HG02885 (cell line): ENCODE measurements at regions not wholly inside any gene's neighbourhood (a gene's known extent, or its start where the extent isn't known, plus 50 kb on each side); places are given as distances from the start of the nearest gene placed in this dataset.
"Not testable (repeated sequence)": the region's sequence is repeated elsewhere in the genome, so short reads cannot be mapped to it uniquely, and the experiment has no call there.

Source experiments
- ATAC-seq: cut with Tn5 transposase; IDR thresholded peaks from one replicate; pipeline ENCODE4 v1.9.1; 2021; ENCODE audit warnings: mild to moderate bottlenecking; ENCODE audit not compliant: unreplicated experiment, poor library complexity

DNA sequence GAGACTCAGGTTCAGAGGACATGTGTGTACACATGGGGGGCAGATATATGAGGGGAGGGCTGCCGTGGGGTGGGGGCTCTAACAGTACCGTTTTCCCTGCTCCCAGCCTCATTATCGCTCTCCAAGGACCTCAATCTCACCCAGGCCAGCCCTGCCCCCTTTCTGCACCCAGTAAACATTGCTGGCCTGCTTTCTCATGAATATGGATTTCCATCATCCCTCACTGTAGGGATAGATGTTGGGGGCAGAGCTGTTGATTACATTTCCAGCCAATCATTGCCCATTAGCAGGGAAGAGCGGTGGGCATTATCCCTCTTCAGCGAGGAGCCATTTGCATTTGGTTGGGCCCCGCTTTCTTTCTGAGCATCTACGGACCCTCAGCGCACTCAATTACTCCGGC, 273.8 kb downstream of the RPS6KC1 start:
- no peak for ATAC-seq

DNA sequence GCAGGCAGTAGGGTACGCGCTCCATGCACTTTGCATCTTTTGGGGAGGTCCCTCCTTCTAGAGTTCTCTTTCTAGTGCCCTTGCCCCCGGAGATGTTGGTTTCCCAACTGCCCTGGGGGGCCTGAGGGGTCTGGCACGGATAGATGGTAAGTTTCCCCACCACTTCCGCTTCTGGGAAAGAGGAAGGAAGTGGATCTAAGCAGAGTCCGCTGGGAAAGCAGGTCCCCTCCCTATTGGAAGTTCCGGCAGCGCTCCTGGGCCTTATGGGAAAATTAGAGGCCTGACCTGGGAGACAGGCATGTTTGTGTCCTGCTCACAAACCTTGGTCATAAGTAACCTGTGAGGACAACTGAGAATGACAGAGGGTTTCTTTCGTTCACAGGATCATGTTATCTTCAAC, 274.4 kb downstream of the RPS6KC1 start:
- ATAC-seq = no peak

DNA sequence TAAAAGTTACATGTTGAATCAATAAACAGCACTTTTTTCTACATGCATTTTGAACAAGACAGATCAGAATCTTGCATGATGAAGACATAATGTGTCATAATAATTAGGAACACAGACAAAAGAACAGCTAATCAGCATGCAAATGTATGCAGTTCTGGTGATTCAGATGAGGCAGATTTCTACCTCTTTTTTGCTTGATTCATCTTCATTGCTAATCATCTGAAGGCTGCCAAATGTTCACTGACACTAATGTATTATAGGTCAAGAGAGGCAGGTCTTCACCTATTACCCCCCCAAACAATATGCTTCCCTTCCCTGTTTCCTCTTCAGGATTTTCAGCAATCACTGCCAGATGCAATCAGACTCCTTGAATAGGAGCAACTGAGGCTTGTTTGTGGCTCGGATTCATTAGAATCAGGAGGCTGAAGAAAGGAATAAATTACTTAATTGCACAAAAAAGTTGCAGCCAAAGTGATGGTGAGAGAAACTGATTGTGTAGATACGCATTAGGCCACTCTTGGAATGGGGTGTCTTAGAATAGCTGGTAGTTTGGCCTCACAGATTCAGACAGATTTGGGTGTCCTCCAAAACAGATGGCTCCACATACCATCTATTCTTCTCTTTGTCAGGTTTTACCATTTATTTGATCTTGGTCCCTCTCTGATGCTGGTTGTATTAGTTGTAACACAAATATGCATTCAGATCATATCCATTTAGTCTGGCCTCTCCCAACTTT, 275.4 kb downstream of the RPS6KC1 start:
- ATAC-seq = no peak

GRCh38 chr1:213327017-213327667, 276.1 kb downstream of the RPS6KC1 start:
- ATAC-seq = no peak

DNA sequence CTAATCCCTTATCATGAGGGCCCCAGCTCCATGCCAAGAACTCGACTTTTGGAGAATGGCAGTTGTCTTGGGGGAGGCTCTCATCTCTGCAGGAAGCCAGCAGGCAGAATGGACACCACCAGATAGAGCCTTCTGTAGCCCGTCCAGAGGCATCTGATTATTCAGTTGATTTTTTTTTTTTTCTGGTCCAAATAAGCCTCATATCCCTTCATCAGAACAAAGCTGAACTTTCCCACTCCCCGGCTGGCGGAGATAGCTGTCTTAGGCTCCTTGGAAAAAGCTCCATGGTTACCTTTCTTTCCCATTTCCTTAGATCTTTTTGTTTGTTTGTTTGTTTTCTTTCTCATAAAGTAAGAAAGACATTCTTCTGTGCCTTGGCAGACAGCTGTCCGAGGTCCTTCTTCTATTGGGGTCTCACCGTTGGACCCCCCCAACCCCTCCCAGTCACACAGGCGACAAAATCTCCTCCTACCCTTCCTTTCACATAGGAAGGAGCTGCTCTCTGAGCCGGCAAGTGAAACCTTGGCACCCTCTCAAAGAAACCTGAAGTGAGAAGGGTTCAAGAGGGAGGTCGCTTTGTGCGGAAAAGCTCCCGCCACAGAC, 278.5 kb downstream of the RPS6KC1 start:
- ATAC-seq = no peak

GRCh38 chr1:213330281-213330680, 279.2 kb downstream of the RPS6KC1 start:
- ATAC-seq = no peak

DNA sequence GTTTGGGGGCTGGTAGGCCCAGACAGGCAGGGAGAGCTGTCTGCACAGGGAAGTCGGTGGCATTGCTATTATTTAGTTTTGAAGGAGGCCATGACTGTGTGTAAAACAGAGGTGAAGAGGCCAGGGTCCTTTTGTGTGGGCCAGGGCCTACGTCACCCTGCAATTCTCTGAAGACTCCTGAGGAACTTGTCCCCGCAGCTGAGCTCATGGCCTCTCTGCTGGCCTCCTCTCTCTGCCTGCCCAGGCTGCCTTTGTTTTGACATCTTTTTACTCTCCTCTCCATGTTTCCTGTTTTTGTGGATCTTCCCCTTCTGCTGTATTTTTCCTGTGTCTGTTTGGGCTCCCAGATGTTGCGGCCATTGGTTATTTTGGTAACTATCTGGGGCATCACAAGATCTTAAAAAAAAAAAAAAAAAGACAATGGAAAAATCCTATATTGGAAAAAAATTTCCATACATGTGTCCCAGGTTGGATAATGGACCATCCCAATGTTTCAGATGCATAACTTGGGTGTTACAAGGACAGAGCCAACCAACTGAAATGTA, 280.7 kb downstream of the RPS6KC1 start:
- no peak for ATAC-seq

DNA sequence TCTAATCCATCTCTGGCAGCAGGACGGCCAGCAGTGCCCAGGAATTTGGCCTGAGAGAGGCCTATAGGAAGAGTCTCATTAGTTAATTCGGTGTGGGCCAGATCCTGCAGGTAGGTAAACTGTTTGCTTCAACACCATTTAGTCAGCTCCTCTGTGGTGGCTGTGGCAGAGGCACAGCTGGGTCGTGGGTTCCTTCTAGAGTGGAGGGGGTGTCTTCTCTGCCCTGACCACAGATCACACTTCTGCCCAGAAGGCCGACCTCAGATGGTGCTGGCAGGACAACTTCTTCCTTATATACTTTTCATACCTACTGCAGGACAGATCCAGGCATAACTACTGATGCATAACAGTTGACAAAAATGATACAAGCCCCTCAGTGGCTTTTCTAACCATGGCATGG, 281.4 kb downstream of the RPS6KC1 start:
- no peak for ATAC-seq

DNA sequence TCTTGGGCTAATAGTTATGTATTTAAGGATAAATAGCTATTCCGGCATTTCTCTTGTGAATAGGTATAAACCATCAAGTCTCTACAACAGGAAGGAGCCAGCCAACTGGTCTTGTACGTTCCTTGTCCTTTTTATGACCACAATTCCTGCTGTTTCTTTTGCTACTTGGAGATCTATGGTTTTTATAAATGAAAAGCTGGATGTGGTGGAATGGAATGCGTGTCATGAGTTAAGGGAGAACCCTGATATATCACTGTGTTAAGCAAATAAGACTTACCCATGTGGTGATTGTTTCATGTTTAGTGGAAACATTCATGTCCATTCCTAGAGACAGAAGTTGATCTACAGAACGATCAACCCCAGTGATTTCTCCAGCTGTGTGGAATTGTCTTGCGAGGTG, 282.1 kb downstream of the RPS6KC1 start:
- no peak for ATAC-seq

DNA sequence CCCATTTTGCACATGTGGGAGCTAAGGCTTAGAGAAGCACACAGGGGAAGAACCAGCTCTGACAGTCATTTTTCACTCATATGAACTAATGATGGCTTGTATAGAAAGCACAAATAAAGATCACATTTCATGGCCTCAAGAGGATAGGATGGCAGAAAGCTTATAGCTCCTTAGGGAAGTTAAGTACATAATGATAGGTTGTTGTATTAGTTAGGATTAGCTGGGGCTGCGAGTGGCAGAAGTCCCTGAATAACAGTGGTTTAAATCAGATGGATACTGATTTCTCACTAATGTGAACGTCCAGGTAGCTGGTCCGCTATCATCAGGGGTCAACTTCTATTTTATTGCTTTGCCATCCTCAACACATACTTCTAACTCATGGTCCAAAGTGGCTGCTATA, 284.0 kb downstream of the RPS6KC1 start:
- no peak for ATAC-seq

- no peak for ATAC-seq
These were observed 286.1 kb downstream of the RPS6KC1 start for GRCh38 chr1:213337025-213337678.

DNA sequence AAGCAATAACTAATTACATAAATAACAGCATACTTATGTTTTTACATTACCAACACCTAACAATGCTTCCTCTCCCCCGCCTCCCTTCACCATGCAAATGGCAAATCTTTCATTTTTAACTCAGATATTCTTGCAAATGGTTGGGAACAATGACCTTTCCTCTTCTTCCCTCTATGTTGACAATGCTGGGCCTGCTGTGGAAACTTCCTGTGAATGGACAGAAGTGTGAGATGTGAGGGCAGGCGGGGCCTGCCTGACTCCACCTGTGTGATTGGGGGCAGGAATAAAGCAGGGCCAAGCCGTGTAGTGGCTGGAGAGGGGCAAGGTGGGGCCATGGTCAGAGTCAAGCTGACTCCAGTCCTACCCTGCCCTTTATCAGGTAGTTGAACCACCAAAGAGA, 289.6 kb downstream of the RPS6KC1 start:
- ATAC-seq = no peak

- no peak for ATAC-seq
These were observed 294.6 kb downstream of the RPS6KC1 start for GRCh38 chr1:213345621-213346020.

GRCh38 chr1:213357403-213357802, 306.4 kb downstream of the RPS6KC1 start:
- ATAC-seq = no peak

DNA sequence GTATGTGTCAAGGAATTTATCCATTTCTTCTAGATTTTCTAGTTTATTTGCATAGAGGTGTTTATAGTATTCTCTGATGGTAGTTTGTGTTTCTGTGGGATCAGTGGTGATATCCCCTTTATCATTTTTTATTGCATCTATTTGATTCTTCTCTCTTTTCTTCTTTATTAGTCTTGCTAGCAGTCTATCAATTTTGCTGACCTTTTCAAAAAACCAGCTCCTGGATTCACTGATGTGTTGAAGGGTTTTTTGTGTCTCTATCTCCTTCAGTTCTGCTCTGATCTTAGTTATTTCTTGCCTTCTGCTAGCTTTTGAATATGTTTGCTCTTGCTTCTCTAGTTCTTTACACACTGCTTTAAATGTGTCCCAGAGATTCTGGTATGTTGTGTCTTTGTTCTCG, 307.3 kb downstream of the RPS6KC1 start:
- not testable (repeated sequence) for ATAC-seq

DNA sequence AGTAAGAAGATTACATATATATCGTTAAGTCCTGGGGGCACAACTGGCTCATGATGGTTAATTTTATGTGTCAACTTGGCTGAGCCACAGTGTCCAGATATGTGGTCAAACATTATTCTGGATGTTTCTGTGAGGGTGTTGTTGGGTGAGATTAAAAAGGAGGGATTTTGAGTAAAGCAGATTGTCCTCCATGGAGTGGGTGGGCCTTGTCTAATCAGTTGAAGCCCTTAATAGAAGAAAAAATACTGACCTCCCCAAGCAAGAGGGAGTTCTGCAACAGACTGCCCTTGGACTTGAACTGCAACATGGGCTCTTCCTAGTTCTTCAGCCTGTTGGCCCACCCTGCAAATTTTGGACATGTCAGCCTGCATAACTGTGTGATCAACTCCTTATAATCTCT, 311.6 kb downstream of the RPS6KC1 start:
- no peak for ATAC-seq

DNA sequence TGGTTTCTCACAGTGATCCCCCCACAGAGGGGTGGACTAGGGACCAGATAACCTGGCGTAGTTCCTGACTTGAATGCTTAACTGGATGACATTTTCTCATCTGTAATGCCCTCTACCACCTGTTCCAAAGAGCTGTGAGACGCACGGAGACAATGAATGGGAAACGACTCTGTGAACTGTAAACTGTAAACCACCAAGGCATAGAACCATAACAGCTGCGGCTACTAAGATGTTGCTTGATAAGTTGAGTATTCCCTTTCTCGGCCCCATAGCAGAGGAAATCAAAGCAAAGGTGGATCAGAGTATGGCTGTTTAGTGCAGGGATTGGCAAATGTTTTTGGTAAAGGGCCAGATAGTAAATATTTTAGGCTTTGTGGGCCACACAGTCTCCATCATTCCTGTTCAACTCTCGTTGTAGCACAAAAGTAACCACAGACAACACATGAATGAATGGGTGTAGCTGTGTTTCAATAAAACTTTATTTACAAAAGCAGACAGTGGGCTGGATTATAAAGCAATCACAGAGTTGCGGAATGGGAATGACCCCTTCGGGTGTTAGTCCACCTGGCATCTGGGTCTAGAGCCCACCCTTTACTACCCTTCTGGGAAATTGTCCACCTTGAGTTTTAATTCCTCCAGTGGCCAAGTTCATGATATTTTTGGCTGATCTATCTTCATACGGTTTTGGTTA, 315.2 kb downstream of the RPS6KC1 start:
- ATAC-seq = no peak

GRCh38 chr1:213369465-213369864, 318.4 kb downstream of the RPS6KC1 start:
- ATAC-seq = no peak

DNA sequence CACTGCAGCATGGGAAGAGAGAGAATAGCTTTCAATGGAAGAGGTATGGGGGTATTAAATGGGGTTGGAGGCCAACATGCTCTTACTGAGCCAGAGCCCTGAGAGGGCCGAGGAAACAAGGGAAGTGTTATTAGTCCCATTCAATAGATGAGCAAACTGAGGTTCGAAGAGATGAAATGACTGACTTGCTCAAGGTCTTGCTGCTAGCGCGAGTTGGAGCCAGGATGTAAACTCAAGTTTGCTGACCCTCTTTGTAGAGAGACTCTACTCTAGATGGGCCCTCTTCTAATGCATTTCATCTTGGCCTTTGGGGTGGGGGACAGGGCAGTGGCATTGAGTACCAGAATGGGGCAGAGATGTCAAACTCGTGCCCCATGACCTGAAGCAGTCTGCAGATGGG, 319.5 kb downstream of the RPS6KC1 start:
- ATAC-seq = no peak

- ATAC-seq = no peak
These were observed 320.4 kb downstream of the RPS6KC1 start for GRCh38 chr1:213371525-213371846.
